Body of pancreas (tissue), 4 donors: ENCODE measurements at regions not wholly inside any gene's neighbourhood (a gene's known extent, or its start where the extent isn't known, plus 50 kb on each side); places are given as distances from the start of the nearest gene placed in this dataset.

Experiments
- POLR2A ChIP-seq, 3 donors: fragments of 450-650 bp; IDR thresholded peaks; one replicate each; pipeline ENCODE4 v1.6.1; 2016; ENCODE audit warnings: antibody characterized with exemption in 3 of 3, mild to moderate bottlenecking in 2 of 3
- TF ChIP-seq, protein P1 (sequence below), 7 experiments: fragments of 450-650 bp in 4 of 7; fragments of 200-600 bp in 3 of 7; sonication (generic) in 3 of 7; IDR thresholded peaks; one replicate each; pipeline ENCODE4 v1.5.1; 2016 to 2019; ENCODE audit warnings: antibody characterized with exemption in 7 of 7

DNA sequence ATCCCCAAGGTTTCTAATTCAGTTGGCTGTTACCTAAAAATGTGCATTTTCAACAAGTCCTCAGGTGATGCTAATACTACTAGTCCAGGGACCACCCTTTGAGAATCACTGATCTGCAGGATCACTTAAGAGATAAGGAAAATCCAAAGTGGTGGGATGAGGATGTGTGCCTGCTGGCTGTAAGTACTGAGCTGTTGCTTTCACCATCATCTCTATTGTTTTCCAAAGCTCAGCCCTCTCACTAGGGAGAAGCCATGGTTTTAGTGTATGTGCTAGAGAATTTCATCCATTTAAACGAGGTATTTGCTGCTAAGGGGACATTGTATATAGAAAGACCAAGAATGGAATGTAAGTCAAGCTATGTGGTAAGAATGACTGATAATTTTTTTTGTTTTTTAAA is 202.3 kb downstream of the KIF21A start:
- TF ChIP-seq, protein P1, sequence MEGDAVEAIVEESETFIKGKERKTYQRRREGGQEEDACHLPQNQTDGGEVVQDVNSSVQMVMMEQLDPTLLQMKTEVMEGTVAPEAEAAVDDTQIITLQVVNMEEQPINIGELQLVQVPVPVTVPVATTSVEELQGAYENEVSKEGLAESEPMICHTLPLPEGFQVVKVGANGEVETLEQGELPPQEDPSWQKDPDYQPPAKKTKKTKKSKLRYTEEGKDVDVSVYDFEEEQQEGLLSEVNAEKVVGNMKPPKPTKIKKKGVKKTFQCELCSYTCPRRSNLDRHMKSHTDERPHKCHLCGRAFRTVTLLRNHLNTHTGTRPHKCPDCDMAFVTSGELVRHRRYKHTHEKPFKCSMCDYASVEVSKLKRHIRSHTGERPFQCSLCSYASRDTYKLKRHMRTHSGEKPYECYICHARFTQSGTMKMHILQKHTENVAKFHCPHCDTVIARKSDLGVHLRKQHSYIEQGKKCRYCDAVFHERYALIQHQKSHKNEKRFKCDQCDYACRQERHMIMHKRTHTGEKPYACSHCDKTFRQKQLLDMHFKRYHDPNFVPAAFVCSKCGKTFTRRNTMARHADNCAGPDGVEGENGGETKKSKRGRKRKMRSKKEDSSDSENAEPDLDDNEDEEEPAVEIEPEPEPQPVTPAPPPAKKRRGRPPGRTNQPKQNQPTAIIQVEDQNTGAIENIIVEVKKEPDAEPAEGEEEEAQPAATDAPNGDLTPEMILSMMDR (IDR thresholded peaks at IDR 0.05), result no peak
- no peak for TF ChIP-seq POLR2A (IDR thresholded peaks at IDR 0.05)
